Tibial artery (tissue), 4 donors: ENCODE measurements at regions not wholly inside any gene's neighbourhood (a gene's known extent, or its start where the extent isn't known, plus 50 kb on each side); places are given as distances from the start of the nearest gene placed in this dataset.

ENCODE experiments used
- DNase-seq, 2 donors: peaks; one replicate each; pipeline ENCODE4 v3.0.0-alpha.2; 2019
- H3K27ac ChIP-seq, 2 donors: fragments of 200-600 bp; sonication (generic) in 1 of 2; 1 replicate in 1 of 2; 2 replicates in 1 of 2; pipeline ENCODE4 v1.5.1; 2018 to 2019; ENCODE audit warnings: mild to moderate bottlenecking in 1 of 2
- H3K27me3 ChIP-seq, 2 donors: fragments of 200-600 bp; sonication (generic) in 1 of 2; one replicate each; pipeline versions ENCODE4 v1.5.1 to v1.6.0; 2016 to 2019
- H3K36me3 ChIP-seq, 3 donors: fragments of 200-600 bp; sonication (generic) in 2 of 3; one replicate each; pipeline ENCODE4 v1.5.1; 2016 to 2019; ENCODE audit warnings: mild to moderate bottlenecking in 2 of 3
- H3K4me1 ChIP-seq, 4 donors: fragments of 200-600 bp; sonication (generic) in 2 of 4; 1 replicate in 3 of 4; 2 replicates in 1 of 4; pipeline ENCODE4 v1.5.1; 2016 to 2019
- H3K4me3 ChIP-seq, 2 donors: fragments of 200-600 bp; sonication (generic) in 1 of 2; 1 replicate in 1 of 2; 2 replicates in 1 of 2; pipeline ENCODE4 v1.5.1; 2018 to 2019; ENCODE audit warnings: mild to moderate bottlenecking in 2 of 2
- H3K9me3 ChIP-seq, 3 donors: fragments of 200-600 bp; sonication (generic) in 1 of 3; one replicate each; pipeline ENCODE4 v1.5.1; 2016 to 2019
- CTCF ChIP-seq, 2 experiments: fragments of 200-600 bp in 1 of 2; fragments of 450-650 bp in 1 of 2; IDR thresholded peaks; one replicate each; pipeline ENCODE4 v1.5.1; 2017 to 2019; ENCODE audit warnings: antibody characterized with exemption in 2 of 2, mild to moderate bottlenecking in 1 of 2, moderate library complexity in 1 of 2
- intact Hi-C: fragments of 100-400 bp; cut with DNase I; formaldehyde crosslinking; loops from one replicate; pipeline ENCODE4 v1.15.0; 2023; ENCODE audit warnings: low total_unique reads

DNA sequence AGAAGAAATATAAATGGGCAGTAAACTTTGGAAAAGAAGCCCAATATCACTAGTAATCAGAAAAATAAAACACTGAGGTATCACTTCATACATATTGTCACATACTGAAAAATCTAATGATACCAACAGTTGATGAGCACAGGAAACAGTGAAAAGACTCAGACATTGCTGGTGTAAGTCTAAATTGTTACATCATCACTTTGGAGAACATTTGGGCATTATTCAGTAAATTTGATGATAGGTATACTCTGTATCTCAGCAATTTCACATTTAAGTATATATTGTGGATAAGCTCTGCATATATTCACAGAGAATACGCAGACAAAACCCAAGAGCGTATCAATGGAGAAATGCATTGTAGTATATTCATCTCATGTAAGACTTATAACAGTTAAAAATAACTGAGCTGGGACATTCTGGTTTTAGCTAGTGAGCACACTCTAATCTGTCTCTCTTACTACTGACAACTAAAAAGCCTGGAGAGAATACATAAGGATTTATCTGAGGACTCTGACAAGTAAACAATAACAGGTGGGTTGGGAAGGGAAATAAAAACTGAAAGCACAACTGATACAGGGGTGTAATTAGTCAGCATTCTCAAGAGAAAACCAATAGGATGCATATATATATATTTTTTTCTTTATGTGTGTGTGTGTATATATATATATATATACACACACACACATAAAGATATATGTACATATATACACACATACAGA lies 212.7 kb upstream of the JUN start:
- H3K9me3 ChIP-seq = no peaks in the 10 kb centered on the region
- H3K4me3 ChIP-seq = no peak overlapping the region
- TF ChIP-seq CTCF (IDR thresholded peaks at IDR 0.05) = no peak
- no peaks in the 10 kb centered on the region for H3K36me3 ChIP-seq
- no peaks in the 10 kb centered on the region for H3K4me1 ChIP-seq
- intact Hi-C loops = no loop called here
- no peak overlapping the region for H3K27ac ChIP-seq
- no peak for DNase-seq
- H3K27me3 ChIP-seq = no peaks in the 10 kb centered on the region

DNA sequence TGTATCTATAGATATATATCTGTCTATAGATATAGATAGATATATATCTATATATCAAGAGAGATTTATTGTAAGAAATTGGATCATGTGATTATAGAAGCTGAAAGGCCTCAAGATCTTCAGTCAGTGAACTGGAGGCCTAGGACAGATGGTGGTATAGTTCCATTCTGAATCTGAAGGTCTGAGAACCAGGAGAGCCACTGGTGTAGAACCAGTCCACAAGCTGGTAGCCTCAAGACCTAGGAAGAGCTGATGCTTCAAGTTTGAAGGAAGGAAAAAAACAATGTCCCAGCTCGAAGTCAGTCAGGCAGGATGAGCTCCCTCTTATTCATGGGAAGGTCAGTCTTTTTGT lies 213.2 kb upstream of the JUN start:
- DNase-seq = no peak
- Histone ChIP-seq H3K9me3 (no peaks in the 10 kb centered on the region), H3K27ac (no peak overlapping the region), H3K4me1 (no peaks in the 10 kb centered on the region), H3K27me3 (no peaks in the 10 kb centered on the region), H3K36me3 (no peaks in the 10 kb centered on the region), H3K4me3 (no peak overlapping the region)
- no peak for TF ChIP-seq CTCF (IDR thresholded peaks at IDR 0.05)
- intact Hi-C loops = no loop called here

- DNase-seq = no peak
- Histone ChIP-seq H3K36me3 (no peaks in the 10 kb centered on the region), H3K4me3 (no peak overlapping the region), H3K4me1 (no peaks in the 10 kb centered on the region), H3K27ac (no peak overlapping the region), H3K9me3 (no peaks in the 10 kb centered on the region), H3K27me3 (no peaks in the 10 kb centered on the region)
- intact Hi-C loops = no loop called here
- TF ChIP-seq CTCF (IDR thresholded peaks at IDR 0.05) = no peak
These were observed 213.8 kb upstream of the JUN start for GRCh38 chr1:58997637-58998036.

GRCh38 chr1:58999676-59000075 lies 215.8 kb upstream of the JUN start:
- H3K27ac ChIP-seq = no peak overlapping the region
- DNase-seq = no peak
- no peaks in the 10 kb centered on the region for H3K27me3 ChIP-seq
- no peak for TF ChIP-seq CTCF (IDR thresholded peaks at IDR 0.05)
- H3K4me3 ChIP-seq = no peak overlapping the region
- H3K36me3 ChIP-seq = no peaks in the 10 kb centered on the region
- H3K9me3 ChIP-seq = no peaks in the 10 kb centered on the region
- H3K4me1 ChIP-seq = no peaks in the 10 kb centered on the region
- intact Hi-C loops = no loop called here

DNA sequence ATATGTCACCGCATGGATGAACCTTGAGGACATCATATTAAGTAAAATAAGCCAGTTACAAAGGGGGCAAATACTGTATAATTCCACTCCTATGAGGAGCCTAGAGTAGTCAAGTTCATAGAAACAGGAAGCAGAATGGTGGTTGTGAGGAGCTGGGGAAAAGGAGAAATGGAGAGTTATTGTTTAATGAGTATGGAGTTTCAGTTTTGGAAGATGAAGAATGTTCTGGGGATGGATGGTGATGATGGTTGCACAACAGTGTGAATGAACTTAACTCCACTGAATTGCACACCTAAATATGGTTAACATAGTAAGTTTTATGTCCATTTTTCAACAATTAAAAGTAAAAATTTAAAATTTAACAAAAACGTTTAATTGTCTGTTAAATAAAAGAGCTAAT lies 220.9 kb upstream of the JUN start:
- TF ChIP-seq CTCF (IDR thresholded peaks at IDR 0.05) = no peak
- H3K27me3 ChIP-seq = no peaks in the 10 kb centered on the region
- no peaks in the 10 kb centered on the region for H3K9me3 ChIP-seq
- no peak overlapping the region for H3K27ac ChIP-seq
- H3K36me3 ChIP-seq = no peaks in the 10 kb centered on the region
- DNase-seq = no peak
- no peak overlapping the region for H3K4me3 ChIP-seq
- intact Hi-C loops = no loop called here
- H3K4me1 ChIP-seq = peaks cover 0 to 20% (median 9%) of the 10 kb centered on the region in 4 donors
